Thymus (tissue), 11 donors: ENCODE measurements at regions not wholly inside any gene's neighbourhood (a gene's known extent, or its start where the extent isn't known, plus 50 kb on each side); places are given as distances from the start of the nearest gene placed in this dataset.

Experiments
- DNase-seq, 9 donors: peaks; one replicate each; pipeline ENCODE4 v3.0.0-alpha.2; 2013; ENCODE audit warnings: low spot score in 9 of 9, low read depth in 6 of 9, missing footprints in 1 of 9
- H3K27ac ChIP-seq, 2 donors: one replicate each; pipeline ENCODE4 v1.5.1; 2013; ENCODE audit warnings: control low read depth in 1 of 2, low read depth in 1 of 2, low read length in 1 of 2, mild to moderate bottlenecking in 1 of 2, moderate library complexity in 1 of 2
- H3K27me3 ChIP-seq, 2 donors: one replicate each; pipeline ENCODE4 v1.5.1; 2013; ENCODE audit warnings: low read length in 1 of 2; ENCODE audit not compliant: control insufficient read depth in 2 of 2, insufficient read depth in 1 of 2
- H3K36me3 ChIP-seq, 2 donors: one replicate each; pipeline ENCODE4 v1.5.1; 2013; ENCODE audit warnings: low read length in 1 of 2, mild to moderate bottlenecking in 1 of 2, moderate library complexity in 1 of 2; ENCODE audit not compliant: control insufficient read depth in 2 of 2, insufficient read depth in 2 of 2
- H3K4me1 ChIP-seq, 2 donors: one replicate each; pipeline ENCODE4 v1.5.1; 2013; ENCODE audit warnings: low read length in 2 of 2; ENCODE audit not compliant: control insufficient read depth in 2 of 2, insufficient read depth in 2 of 2
- H3K4me3 ChIP-seq, 2 donors: one replicate each; pipeline ENCODE4 v1.5.1; 2013; ENCODE audit warnings: low read length in 2 of 2, control low read depth in 1 of 2, mild to moderate bottlenecking in 1 of 2
- H3K9me3 ChIP-seq, 2 donors: one replicate each; pipeline ENCODE4 v1.5.1; 2013; ENCODE audit warnings: low read length in 1 of 2, mild to moderate bottlenecking in 1 of 2; ENCODE audit not compliant: control insufficient read depth in 2 of 2, insufficient read depth in 1 of 2
- WGBS: extraction: QIAGEN DNeasy Blood & Tissue Kit; methylation state at CpG from one replicate; pipeline ENCODE4 v1.1.7; 2013; 5-methylcytosine and 5-hydroxymethylcytosine counted together
- donor health status: healthy.

GRCh38 chr7:42627626-42628025, 284.2 kb downstream of the C7orf25 start:
- Histone ChIP-seq H3K9me3 (no peaks in the 10 kb centered on the region), H3K4me3 (no peak overlapping the region), H3K27me3 (no peaks in the 10 kb centered on the region), H3K27ac (no peak overlapping the region), H3K4me1 (no peaks in the 10 kb centered on the region), H3K36me3 (no peaks in the 10 kb centered on the region)
- 82% methylated on average over 3 of the region's 3 CpGs for WGBS
- no peak for DNase-seq

- no peaks in the 10 kb centered on the region for H3K27me3 ChIP-seq
- WGBS = 93% methylated on average over 2 of the region's 2 CpGs
- H3K4me3 ChIP-seq = no peak overlapping the region
- no peak for DNase-seq
- no peaks in the 10 kb centered on the region for H3K36me3 ChIP-seq
- H3K4me1 ChIP-seq = no peaks in the 10 kb centered on the region
- no peaks in the 10 kb centered on the region for H3K9me3 ChIP-seq
- H3K27ac ChIP-seq = no peak overlapping the region
Measured at GRCh38 chr7:42627101-42627500, 284.8 kb downstream of the C7orf25 start.

- no peaks in the 10 kb centered on the region for H3K4me1 ChIP-seq
- H3K36me3 ChIP-seq = no peaks in the 10 kb centered on the region
- no peak for DNase-seq
- 95% methylated on average over 4 of the region's 4 CpGs for WGBS
- H3K9me3 ChIP-seq = no peaks in the 10 kb centered on the region
- no peaks in the 10 kb centered on the region for H3K27me3 ChIP-seq
- H3K27ac ChIP-seq = no peak overlapping the region
- H3K4me3 ChIP-seq = no peak overlapping the region
Measured at GRCh38 chr7:42625421-42625820, 286.4 kb downstream of the C7orf25 start.

GRCh38 chr7:42624471-42624870, 287.4 kb downstream of the C7orf25 start:
- Histone ChIP-seq H3K4me1 (no peaks in the 10 kb centered on the region), H3K4me3 (no peak overlapping the region), H3K36me3 (no peaks in the 10 kb centered on the region), H3K27me3 (no peaks in the 10 kb centered on the region), H3K9me3 (no peaks in the 10 kb centered on the region), H3K27ac (no peak overlapping the region)
- DNase-seq = no peak

- Histone ChIP-seq H3K4me1 (peaks cover 0 to 8% of the 10 kb centered on the region in 2 donors), H3K4me3 (no peak overlapping the region), H3K27ac (no peak overlapping the region), H3K36me3 (no peaks in the 10 kb centered on the region), H3K9me3 (no peaks in the 10 kb centered on the region), H3K27me3 (no peaks in the 10 kb centered on the region)
- 76% methylated on average over 3 of the region's 3 CpGs for WGBS
- DNase-seq = no peak
Measured at GRCh38 chr7:42621543-42622219, 290.2 kb downstream of the C7orf25 start.

GRCh38 chr7:42618651-42619360, 293.1 kb downstream of the C7orf25 start:
- Histone ChIP-seq H3K9me3 (no peaks in the 10 kb centered on the region), H3K4me3 (no peak overlapping the region), H3K4me1 (peaks cover 0 to 14% of the 10 kb centered on the region in 2 donors), H3K27ac (no peak overlapping the region), H3K27me3 (no peaks in the 10 kb centered on the region), H3K36me3 (no peaks in the 10 kb centered on the region)
- WGBS = 85% methylated on average over 7 of the region's 7 CpGs
- DNase-seq = no peak

GRCh38 chr7:42617806-42618457, 293.9 kb downstream of the C7orf25 start:
- no peak for DNase-seq
- 67% methylated on average over 8 of the region's 8 CpGs for WGBS

GRCh38 chr7:42617071-42617765, 294.7 kb downstream of the C7orf25 start:
- no peaks in the 10 kb centered on the region for H3K36me3 ChIP-seq
- no peak for DNase-seq
- H3K27ac ChIP-seq = no peak overlapping the region
- peaks cover 0 to 15% of the 10 kb centered on the region in 2 donors for H3K4me1 ChIP-seq
- WGBS = 91% methylated on average over 6 of the region's 6 CpGs
- H3K9me3 ChIP-seq = no peaks in the 10 kb centered on the region
- no peak overlapping the region for H3K4me3 ChIP-seq
- H3K27me3 ChIP-seq = no peaks in the 10 kb centered on the region

More at GRCh38 chr7:42617806-42618457, 293.9 kb downstream of the C7orf25 start:
- Histone ChIP-seq H3K27me3 (no peaks in the 10 kb centered on the region), H3K4me1 (peaks cover 0 to 14% of the 10 kb centered on the region in 2 donors), H3K27ac (no peak overlapping the region), H3K9me3 (no peaks in the 10 kb centered on the region), H3K4me3 (no peak overlapping the region), H3K36me3 (no peaks in the 10 kb centered on the region)

- Histone ChIP-seq H3K4me3 (no peak overlapping the region), H3K36me3 (no peaks in the 10 kb centered on the region), H3K4me1 (peaks cover 0 to 20% of the 10 kb centered on the region in 2 donors), H3K27ac (peak overlapping the region in 1 of 2 donors; percentile 62), H3K27me3 (no peaks in the 10 kb centered on the region), H3K9me3 (no peaks in the 10 kb centered on the region)
- 92% methylated on average over 4 of the region's 4 CpGs for WGBS
- DNase-seq = peak in 1 of 9 donors; percentile 1
Measured at GRCh38 chr7:42614636-42615035, 297.2 kb downstream of the C7orf25 start.
